HG02759 (cell line): ENCODE measurements at regions not wholly inside any gene's neighbourhood (a gene's known extent, or its start where the extent isn't known, plus 50 kb on each side); places are given as distances from the start of the nearest gene placed in this dataset.

Source experiments
- ATAC-seq: cut with Tn5 transposase; IDR thresholded peaks from one replicate; pipeline ENCODE4 v1.9.1; 2021; ENCODE audit warnings: mild to moderate bottlenecking, moderate library complexity; ENCODE audit not compliant: unreplicated experiment

- ATAC-seq, result no peak
Measured at GRCh38 chr4:27248829-27249228, 388.2 kb downstream of the STIM2 start.

- no peak for ATAC-seq
Measured at GRCh38 chr4:27251771-27252170, 391.1 kb downstream of the STIM2 start.

GRCh38 chr4:27267339-27267969 lies 406.8 kb downstream of the STIM2 start:
- ATAC-seq, result no peak

GRCh38 chr4:27267970-27268355 lies 407.3 kb downstream of the STIM2 start:
- ATAC-seq, result no peak

GRCh38 chr4:27270435-27270834 lies 409.8 kb downstream of the STIM2 start:
- ATAC-seq, result no peak

- no peak for ATAC-seq
Measured at GRCh38 chr4:27271555-27271954, 410.9 kb downstream of the STIM2 start.

- ATAC-seq, result no peak
Measured at GRCh38 chr4:27272217-27272616, 411.6 kb downstream of the STIM2 start.

- no peak for ATAC-seq
Measured at GRCh38 chr4:27276307-27277073, 415.8 kb downstream of the STIM2 start.

GRCh38 chr4:27278615-27279375 lies 418.2 kb downstream of the STIM2 start:
- no peak for ATAC-seq

- no peak for ATAC-seq
Measured at GRCh38 chr4:27288496-27288895, 427.9 kb downstream of the STIM2 start.

- ATAC-seq, result no peak
Measured at GRCh38 chr4:27289704-27290103, 429.1 kb downstream of the STIM2 start.

- no peak for ATAC-seq
Measured at GRCh38 chr4:27293831-27294230, 433.2 kb downstream of the STIM2 start.

- ATAC-seq, result no peak
Measured at GRCh38 chr4:27304751-27305150, 444.1 kb downstream of the STIM2 start.

GRCh38 chr4:27305246-27305645 lies 444.6 kb downstream of the STIM2 start:
- no peak for ATAC-seq

GRCh38 chr4:27308379-27308778 lies 447.7 kb downstream of the STIM2 start:
- no peak for ATAC-seq

- no peak for ATAC-seq
Measured at GRCh38 chr4:27315625-27316024, 455.0 kb downstream of the STIM2 start.

- ATAC-seq, result no peak
Measured at GRCh38 chr4:27316176-27316575, 455.5 kb downstream of the STIM2 start.

- peak; percentile 67 for ATAC-seq
Measured at GRCh38 chr4:27318740-27319139, 458.1 kb downstream of the STIM2 start.

- ATAC-seq, result no peak
Measured at GRCh38 chr4:27326991-27327390, 466.4 kb downstream of the STIM2 start.

GRCh38 chr4:27327421-27328181 lies 467.0 kb downstream of the STIM2 start:
- ATAC-seq, result no peak

- ATAC-seq, result no peak
Measured at GRCh38 chr4:27338530-27338929, 477.9 kb downstream of the STIM2 start.
